HG02840 (cell line): ENCODE measurements at regions not wholly inside any gene's neighbourhood (a gene's known extent, or its start where the extent isn't known, plus 50 kb on each side); places are given as distances from the start of the nearest gene placed in this dataset.

ENCODE experiments used
- ATAC-seq: cut with Tn5 transposase; IDR thresholded peaks from one replicate; pipeline ENCODE4 v1.9.1; 2021; ENCODE audit warnings: mild to moderate bottlenecking, moderate library complexity, moderate number of reproducible peaks; ENCODE audit not compliant: unreplicated experiment, low FRiP score

DNA sequence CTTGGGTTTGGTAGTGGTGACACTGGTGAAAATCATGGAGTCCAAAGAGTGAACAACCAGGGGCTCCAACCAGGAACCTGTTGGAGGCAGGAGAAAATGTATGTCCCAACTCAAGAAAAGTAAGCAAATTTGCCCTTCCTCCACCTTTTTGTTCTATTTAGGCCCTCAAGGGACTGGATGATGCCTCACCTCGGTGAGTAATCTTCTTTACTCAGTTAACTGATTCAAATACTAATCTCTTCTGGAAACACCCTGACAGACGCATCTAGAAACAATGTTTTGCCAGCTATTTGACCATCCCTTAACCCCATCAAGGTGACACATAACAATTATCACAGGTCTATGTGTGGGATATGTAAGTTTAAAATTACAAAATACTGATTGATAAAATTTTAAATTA, 272.4 kb upstream of the FOXG1 start:
- ATAC-seq, result no peak

DNA sequence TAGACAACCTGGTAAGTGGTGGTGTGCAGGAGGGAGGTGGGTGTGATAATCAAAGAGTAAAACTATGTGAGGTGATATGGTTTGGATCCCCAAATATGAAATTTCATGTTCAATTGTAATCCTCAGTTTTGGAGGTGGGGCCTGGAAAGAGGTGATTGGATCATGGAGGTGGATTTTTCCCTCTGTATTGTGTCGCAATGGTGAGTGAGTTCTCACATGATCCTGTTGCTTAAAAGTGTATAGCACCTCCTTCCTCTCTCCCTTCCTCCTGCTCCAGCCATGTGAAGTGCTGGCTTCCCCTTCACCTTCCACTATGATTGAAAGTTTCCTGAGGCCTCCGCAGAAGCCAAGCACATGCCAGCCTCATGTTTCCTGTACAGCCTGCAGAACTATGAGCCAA, 270.2 kb upstream of the FOXG1 start:
- ATAC-seq, result no peak

DNA sequence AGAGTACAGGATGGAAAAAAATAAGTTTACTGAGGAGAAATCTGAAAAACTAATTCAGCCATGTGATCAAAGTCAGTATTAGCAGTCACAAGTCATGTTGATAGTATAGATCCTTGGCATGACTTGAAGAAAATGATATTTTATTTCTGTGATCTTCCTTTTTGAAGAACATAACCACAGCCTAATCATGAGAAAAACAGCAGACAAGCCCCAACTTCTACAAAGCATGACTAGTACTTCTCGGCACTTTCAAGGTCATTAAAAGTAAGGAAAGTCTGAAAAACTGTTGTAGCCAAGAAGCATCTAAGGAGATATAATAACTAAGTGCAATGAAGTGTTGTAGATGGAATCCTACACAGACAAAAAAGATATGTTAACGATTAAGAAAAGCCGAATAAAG, 264.1 kb upstream of the FOXG1 start:
- no peak for ATAC-seq

DNA sequence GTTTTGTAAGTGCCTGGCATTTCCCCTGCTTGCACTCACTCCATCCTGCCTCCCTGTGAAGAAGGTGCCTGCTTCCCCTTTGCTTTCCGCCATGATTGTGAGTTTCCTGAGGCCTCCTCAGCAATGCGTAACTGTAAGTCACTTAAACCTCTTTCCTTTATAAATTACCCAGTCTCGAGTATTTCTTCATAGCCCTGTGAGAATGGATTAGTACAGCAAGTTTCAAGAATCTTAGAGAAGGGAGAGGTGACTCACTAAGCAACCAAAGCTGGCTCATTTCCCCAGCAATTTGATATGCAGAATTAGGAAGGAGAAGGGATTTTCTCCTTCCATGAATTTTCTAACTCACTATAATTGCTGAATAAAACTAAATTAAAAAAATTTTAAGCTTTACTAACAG, 251.0 kb upstream of the FOXG1 start:
- ATAC-seq, result no peak

DNA sequence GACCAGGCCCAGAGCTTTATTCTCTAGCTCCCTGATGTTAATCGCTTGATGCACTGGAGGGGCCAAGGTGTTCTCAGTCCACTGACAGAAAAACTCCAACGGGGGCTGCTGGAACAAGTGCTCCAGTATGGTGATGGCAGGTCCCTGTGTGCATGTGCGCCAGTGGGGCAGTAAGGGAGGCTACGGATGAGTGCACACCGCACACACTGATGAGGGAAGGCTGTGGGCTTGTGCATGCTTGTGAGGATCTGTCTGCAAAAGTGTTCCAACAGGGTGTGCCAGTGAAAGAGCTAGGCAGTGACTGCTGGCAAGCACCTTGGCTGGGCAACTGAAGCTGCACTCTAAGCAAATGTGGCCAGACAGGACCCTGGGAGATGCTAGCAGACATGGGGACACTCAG, 229.7 kb upstream of the FOXG1 start:
- no peak for ATAC-seq

DNA sequence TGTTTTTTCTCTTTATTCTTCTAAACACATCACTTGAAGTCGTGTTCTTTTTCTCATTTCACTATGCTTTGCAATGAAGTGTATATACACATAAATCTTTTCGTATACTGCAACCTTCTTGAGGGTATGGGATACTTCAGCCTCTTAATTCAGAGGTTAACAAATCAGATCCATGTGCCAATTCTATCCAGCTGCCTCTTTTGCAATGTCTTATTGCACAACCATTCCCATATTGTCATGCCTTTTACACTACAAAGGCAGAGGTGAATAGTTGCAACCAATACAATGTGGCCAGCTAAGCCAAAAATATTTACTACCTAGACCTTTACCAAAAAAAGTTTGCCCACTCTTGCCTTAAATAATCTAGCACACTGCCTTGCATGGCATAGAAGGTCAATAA, 224.5 kb upstream of the FOXG1 start:
- ATAC-seq, result no peak

DNA sequence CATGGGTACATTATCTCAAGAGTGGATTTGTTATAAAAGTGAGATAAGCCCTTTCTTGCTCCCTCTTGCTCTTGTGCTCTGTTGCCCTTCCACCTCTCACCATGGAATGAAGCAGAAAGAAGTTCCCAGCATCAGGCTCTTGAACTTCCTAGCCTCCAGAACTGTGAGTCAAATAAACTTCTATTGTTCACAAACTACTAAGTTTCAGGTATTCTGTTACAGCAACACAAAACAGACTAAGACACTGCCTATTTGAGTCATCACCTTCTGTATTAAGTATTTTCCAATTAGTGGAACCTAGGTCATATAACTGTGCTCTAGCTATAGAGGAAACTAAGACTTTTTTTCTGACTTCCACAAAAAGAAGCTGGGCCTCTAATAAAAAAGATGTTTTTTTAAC, 201.2 kb upstream of the FOXG1 start:
- ATAC-seq, result no peak

DNA sequence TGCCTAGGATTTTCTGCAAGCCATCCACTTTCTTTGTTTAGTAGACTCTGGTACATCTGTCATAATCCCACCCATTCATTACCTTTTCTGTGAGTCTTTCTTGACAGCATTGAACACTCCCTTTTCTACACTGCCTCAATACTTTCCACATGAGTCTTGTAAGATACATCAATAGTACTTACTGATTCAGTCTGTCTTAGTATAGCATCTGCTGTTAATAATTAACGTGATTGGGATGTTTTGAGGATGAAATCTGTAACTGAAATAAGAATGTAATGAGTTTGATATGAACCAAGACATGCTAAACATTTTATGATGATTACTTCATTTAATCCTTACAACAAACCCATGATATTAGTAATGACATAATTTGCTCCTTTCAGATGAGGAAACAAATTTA, 196.2 kb upstream of the FOXG1 start:
- ATAC-seq, result no peak

DNA sequence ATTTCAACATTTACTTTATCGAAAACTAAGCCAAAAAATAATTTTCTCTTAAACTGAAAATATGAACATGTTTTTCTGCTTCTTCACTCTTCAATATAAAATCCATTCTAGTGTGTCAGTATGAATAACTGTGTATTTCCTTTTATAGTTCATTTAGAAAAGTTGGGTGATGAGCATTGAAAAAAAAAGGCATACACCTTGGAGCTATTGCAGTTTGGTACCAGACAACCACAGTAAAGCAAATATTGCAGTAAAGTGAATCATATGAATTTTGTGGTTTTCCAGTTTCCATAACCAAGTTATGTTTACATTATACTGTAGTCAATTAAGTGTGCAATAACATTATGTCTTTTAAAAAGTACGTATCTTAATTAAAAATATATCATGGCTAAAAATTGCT, 195.0 kb upstream of the FOXG1 start:
- no peak for ATAC-seq

DNA sequence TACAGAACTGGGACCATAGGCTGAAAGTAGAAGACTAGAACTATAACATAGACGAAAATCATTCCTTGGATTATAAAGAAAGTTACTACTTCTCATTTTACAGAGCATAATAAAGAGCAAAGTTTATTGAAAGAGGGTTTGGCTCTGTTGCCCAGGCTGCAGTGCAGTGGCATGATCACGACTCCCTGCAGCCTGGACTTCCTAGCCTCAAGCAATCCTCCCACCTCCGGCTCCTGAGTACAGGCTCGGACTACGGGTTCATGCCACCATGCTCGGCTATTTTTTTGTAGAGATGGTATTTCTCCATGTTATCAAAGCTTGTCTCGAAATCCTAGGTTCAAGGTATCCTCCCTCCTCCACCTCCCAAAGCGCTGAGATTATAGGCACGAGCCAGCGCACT, 190.1 kb upstream of the FOXG1 start:
- ATAC-seq, result no peak

DNA sequence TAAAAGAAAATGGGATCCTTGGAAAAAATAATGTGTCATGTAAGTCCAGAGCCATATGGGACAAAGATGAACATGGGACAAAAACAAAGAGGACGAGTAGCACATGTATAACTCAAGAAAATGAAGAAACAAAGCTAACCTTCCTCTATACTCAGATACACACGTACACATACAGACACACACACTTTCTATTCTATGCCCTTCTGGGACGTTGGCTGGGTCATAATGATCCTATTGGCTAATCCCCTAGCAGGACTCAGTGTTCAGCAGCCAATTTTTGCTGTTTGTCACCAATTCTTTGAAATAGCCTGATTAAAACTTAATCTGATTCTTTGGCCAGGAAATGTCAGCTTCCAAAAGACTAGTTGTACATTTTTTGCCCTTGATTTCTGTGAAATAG, 189.4 kb upstream of the FOXG1 start:
- no peak for ATAC-seq

DNA sequence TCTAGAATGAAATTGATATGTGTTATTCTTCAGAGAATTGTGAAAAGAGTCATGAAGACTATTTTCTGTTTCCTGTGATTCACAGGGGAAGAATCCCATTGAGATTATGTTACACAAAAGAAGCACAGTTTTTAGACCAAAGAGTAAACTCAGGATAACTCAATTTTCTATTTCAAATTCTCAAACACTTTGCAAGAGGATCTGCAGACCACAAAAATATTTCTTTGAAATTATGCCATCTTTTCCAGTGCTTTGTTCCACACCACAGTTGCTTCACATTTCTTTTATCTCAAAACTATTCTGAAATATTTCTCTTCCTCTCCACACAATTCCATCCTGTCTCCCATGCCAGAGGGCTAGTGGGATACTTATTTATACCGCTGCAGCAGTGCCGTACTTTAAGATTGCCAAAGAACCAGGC, 188.9 kb upstream of the FOXG1 start:
- ATAC-seq, result no peak

DNA sequence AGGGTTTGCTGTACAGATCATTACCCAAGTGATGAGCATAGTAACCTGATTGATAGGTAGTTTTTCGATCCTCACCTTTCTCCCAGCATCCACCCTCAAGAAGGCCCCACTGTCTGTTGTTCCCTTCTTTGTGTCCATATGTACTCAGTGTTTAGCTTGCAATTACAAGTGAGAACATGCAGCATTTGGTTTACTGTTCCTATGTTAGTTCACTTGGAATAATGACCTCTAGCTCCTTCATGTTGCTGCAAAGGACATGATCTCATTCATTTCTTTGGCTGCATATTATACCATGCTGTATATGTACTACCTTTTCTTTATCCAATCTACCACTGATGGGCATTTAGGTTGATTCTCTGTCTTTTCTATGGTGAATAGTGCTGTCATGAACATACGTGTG, 181.6 kb upstream of the FOXG1 start:
- no peak for ATAC-seq

DNA sequence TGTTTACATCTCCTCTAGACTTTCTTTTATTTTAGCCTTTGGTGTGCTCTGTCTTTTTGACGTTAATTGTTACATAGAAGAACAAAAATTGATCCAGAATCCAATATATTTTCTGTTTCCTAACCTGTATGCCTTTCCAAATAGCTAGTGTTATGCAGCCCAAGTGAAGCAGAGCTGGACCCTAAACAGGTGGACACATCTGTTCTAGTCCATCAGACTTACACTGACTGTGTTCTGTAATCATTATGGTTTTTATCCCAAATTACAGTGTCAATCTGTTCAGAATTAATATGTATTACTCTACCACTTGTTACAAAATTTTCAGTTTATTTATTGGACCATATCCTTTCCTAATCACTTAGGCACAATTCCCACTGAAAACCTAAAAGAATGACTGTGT, 176.8 kb upstream of the FOXG1 start:
- ATAC-seq, result no peak

DNA sequence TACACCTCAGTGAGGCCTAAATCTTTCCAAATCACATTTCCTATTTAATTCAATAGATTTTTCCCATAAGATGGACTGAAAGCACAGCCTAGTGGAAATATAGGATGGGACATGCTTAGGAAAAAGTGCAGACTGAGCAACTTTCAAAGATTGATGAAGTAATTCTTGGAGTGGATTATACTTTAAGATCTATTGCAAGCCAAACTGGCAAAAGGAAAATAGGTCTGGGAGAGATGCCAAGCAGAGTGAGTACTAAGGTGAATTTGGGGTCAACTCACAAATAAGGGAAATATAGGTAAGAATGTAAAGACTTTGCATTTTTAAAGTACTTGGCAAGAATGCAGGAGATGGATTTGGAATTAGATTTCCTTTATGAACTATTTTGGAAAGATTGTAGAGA, 170.2 kb upstream of the FOXG1 start:
- no peak for ATAC-seq

DNA sequence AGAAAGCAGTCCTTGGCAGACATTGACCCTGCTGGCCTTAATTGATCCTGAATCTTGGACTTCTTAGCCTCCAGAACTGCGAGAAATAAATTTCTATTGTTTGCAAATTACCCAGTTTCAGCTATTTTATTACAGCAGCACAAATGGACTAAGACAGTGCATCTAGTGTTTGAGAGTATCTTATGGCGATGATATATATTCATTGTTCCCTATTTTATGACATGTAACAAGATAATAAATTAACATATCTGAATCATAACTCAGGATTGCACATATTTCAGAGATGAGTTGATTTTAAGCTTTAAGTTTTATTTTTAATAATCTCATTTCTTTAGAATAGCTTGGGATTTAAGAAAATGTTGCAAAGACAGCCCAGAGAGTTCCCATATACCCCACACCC, 167.4 kb upstream of the FOXG1 start:
- no peak for ATAC-seq

DNA sequence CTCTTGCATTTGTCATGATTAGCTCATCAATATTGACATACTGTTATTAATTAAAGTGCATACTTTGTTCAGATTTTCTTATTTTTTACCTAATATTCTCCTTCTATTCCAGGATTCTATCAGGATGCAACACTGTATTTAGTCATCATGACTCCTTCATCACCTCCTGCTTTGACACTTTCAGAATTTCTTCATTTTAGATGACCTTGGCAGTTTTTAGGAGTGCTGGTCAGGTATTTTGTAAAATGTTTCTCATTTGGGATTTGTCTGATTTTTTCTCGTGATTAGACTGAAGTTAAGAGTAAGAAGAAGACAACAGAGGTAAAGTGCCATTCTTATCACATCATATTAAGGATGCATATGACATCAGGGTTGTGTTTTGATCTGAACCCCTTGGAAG, 167.0 kb upstream of the FOXG1 start:
- ATAC-seq, result no peak

DNA sequence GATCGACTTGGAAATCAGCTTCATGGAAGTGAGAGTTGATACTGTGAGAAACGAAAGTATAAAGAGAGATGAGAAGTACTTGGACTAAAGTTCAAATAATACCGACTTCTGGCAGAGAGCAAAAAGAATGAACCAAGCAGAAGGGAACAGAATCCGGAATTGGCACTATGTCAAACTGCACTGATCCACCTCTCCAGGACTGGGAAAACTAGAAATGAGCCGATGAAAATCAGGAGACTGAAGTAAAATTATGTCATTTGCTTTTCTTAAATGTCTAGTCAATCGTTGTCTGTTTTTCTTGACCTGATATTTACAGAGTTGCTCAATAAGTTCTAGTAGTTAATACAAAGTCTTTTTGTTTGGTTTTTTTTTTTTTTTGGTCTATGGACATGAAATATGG, 163.0 kb upstream of the FOXG1 start:
- no peak for ATAC-seq

DNA sequence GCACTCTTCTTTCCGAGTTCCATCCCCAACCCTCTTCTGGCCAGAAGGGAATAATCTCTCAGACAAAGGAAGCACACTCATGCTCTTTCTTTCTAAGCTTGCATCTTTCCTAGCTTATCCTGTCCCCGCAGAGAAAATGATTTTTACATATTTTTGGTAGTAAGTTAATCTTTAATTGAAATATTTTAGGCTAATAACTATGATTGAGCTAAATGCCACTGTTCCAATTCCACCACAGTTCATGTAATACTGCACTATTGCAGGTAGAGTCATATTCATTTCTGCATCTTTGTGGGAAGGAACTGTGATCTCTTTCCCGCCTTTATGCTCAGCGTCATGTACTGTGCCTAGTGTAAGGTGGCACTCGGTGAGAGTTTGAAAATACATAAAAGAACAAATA, 158.9 kb upstream of the FOXG1 start:
- ATAC-seq, result no peak

DNA sequence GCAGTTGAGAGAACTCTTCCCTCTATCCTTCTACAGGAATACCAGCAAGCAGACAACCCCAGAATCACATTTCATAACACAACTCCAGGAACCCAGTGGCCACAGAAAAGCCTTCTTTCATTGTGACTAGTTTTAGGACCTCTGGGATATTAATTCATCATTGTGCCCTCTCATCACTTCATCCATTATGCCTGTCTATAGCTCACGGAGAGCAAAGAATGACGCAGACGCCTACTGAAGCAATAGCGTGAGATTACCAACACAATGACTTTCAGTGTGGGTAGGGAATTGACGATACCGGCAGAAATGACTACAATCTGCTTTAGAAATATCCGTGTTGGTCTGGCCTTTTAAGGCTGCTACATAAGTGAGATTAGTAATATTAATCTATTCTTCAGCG, 158.1 kb upstream of the FOXG1 start:
- no peak for ATAC-seq

DNA sequence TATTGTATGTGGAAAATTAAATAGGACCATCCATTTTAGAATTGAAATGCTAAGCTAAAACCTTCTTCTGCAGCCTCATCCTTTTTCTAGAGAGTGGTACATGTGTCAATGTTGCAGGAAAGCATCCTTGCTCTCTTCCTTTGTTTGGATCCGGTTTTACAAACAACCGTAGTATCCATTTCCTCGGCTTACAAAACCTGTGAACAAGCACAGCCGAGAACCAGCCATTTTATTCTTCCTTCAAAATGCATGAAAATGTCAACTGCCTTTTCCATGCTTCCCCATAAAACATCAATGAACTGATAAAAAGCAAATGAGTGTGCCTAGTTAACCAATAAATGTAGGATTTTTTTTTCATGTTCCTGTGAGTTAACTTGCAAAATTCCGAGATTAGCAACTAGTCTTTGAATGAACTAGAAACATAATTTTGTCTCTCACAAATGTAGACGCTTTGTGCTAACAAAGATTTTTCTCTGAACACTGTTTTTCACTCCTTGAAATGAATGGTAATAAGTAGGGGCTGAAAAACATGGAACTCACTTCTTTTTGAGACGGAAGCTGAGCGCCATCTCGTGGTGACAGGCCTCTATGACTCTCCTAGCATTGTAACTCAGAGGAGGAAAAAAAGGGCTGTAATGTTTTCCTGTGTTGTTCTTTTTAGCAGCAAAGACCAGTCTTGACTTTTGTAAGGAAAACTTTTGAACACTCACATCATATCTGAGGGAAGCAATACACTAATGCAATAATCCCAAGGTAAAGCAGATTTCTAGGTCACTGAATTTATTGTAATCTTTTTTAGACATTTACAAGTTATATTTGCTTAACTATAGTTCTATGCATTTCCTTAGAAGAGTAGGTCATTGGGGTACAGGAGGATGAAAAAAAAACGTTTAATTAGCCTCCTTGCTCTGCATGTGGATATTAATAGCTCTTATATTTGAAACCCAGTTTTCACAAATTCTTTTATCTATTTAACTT, 157.4 kb upstream of the FOXG1 start:
- ATAC-seq, result peak; percentile 56

DNA sequence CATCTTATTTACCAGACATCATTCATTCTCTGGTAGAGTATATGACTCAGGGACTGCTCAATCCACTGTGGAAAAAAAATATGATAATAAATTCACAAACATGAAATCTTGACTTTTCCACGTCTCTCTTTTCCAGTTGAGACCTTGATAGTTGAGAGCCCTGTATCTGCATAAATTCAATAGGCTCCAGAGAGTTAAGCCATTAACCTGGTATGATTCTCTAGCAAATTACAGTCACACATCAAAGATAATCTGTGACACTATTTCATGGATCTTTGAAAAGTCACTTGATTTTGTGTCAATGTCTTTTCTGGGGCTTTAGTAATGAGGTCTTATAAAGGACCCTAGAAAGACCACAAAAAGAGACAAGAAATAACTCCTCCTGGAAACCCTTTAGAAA, 154.2 kb upstream of the FOXG1 start:
- ATAC-seq, result no peak

DNA sequence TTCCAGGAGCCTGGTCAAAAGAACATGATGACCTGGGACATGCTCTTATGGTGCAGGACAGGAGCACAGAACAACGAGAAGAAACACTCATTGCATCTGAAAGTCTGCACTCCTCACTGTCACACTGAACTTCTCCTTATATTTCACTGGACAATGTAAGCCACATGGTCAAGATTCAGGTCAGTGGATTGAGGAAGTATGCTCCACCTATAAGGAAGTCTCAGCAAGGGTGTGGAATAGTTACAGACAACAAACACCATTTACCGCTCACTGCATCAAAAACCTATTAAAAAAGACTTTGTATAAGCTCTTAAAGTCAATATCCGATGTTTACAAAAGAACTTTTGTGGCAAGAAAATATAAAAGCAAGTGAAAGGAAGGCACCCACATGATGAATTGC, 153.1 kb upstream of the FOXG1 start:
- no peak for ATAC-seq
